Tibial nerve (tissue), 4 donors: ENCODE measurements at regions not wholly inside any gene's neighbourhood (a gene's known extent, or its start where the extent isn't known, plus 50 kb on each side); places are given as distances from the start of the nearest gene placed in this dataset.

ENCODE experiments used
- DNase-seq, 2 donors: peaks; one replicate each; pipeline ENCODE4 v3.0.0-alpha.2; 2019; ENCODE audit warnings: low spot score in 2 of 2
- H3K27ac ChIP-seq, 4 donors: fragments of 200-600 bp; sonication (generic) in 3 of 4; one replicate each; pipeline ENCODE4 v1.5.1; 2017 to 2019; ENCODE audit warnings: mild to moderate bottlenecking in 1 of 4
- H3K27me3 ChIP-seq, 2 donors: fragments of 200-600 bp; sonication (generic) in 1 of 2; one replicate each; pipeline versions ENCODE4 v1.5.1 to v1.6.0; 2017 to 2019
- H3K36me3 ChIP-seq, 3 donors: fragments of 200-600 bp; sonication (generic); one replicate each; pipeline ENCODE4 v1.5.1; 2018 to 2019
- H3K4me1 ChIP-seq, 4 donors: fragments of 200-600 bp; sonication (generic) in 3 of 4; one replicate each; pipeline ENCODE4 v1.5.1; 2017 to 2019
- H3K4me3 ChIP-seq, 4 donors: fragments of 200-600 bp; sonication (generic) in 3 of 4; one replicate each; pipeline ENCODE4 v1.5.1; 2017 to 2019; ENCODE audit warnings: mild to moderate bottlenecking in 1 of 4, moderate library complexity in 1 of 4
- H3K9me3 ChIP-seq, 4 donors: fragments of 200-600 bp; sonication (generic) in 3 of 4; one replicate each; pipeline ENCODE4 v1.5.1; 2017 to 2019
- CTCF ChIP-seq, 5 experiments: fragments of 200-600 bp in 3 of 5; fragments of 450-650 bp in 2 of 5; sonication (generic) in 3 of 5; IDR thresholded peaks; one replicate each; pipeline ENCODE4 v1.5.1; 2016 to 2019; ENCODE audit warnings: antibody characterized with exemption in 5 of 5, mild to moderate bottlenecking in 3 of 5, moderate library complexity in 2 of 5
- EP300 ChIP-seq, 2 donors: sonication (generic); formaldehyde crosslinking; IDR thresholded peaks; one replicate each; pipeline ENCODE4 v1.6.1; 2017; ENCODE audit warnings: antibody characterized with exemption in 2 of 2, mild to moderate bottlenecking in 1 of 2
- POLR2A ChIP-seq, 2 donors: fragments of 450-650 bp; IDR thresholded peaks; one replicate each; pipeline ENCODE4 v1.6.1; 2017; ENCODE audit warnings: antibody characterized with exemption in 2 of 2, mild to moderate bottlenecking in 2 of 2, moderate library complexity in 2 of 2
- WGBS, 2 donors: methylation state at CpG; one replicate each; pipeline ENCODE4 v1.1.5; 2018; 5-methylcytosine and 5-hydroxymethylcytosine counted together

- Histone ChIP-seq H3K36me3 (no peaks in the 10 kb centered on the region), H3K27me3 (no peaks in the 10 kb centered on the region), H3K4me3 (no peak overlapping the region), H3K9me3 (no peaks in the 10 kb centered on the region), H3K27ac (no peak overlapping the region), H3K4me1 (no peaks in the 10 kb centered on the region)
- TF ChIP-seq EP300 (IDR thresholded peaks at IDR 0.05) (no peak), CTCF (IDR thresholded peaks at IDR 0.05) (no peak), POLR2A (IDR thresholded peaks at IDR 0.05) (no peak)
- DNase-seq, result no peak
- 85 to 94% methylated on average over 2 of the region's 2 CpGs for WGBS, 2 donors
These were observed 1094.7 kb upstream of the SLC39A10 start for GRCh38 chr2:194562329-194562728.

GRCh38 chr2:194559964-194560363 is 1097.1 kb upstream of the SLC39A10 start:
- TF ChIP-seq POLR2A (IDR thresholded peaks at IDR 0.05) (no peak), EP300 (IDR thresholded peaks at IDR 0.05) (no peak), CTCF (IDR thresholded peaks at IDR 0.05) (no peak)
- no peaks in the 10 kb centered on the region for H3K27me3 ChIP-seq
- H3K4me3 ChIP-seq, result no peak overlapping the region
- no peaks in the 10 kb centered on the region for H3K36me3 ChIP-seq
- WGBS, 2 donors, result 93 to 94% methylated on average over 3 of the region's 3 CpGs
- H3K27ac ChIP-seq, result no peak overlapping the region
- no peaks in the 10 kb centered on the region for H3K4me1 ChIP-seq
- DNase-seq, result no peak
- H3K9me3 ChIP-seq, result no peaks in the 10 kb centered on the region

GRCh38 chr2:194559523-194559922 is 1097.5 kb upstream of the SLC39A10 start:
- WGBS, 2 donors, result 80 to 93% methylated on average over 5 of the region's 5 CpGs
- H3K36me3 ChIP-seq, result no peaks in the 10 kb centered on the region

GRCh38 chr2:194557993-194558392 is 1099.0 kb upstream of the SLC39A10 start:
- no peaks in the 10 kb centered on the region for H3K9me3 ChIP-seq
- H3K4me3 ChIP-seq, result no peak overlapping the region
- no peak for DNase-seq
- H3K27me3 ChIP-seq, result no peaks in the 10 kb centered on the region
- TF ChIP-seq POLR2A (IDR thresholded peaks at IDR 0.05) (no peak), CTCF (IDR thresholded peaks at IDR 0.05) (no peak), EP300 (IDR thresholded peaks at IDR 0.05) (no peak)
- no peaks in the 10 kb centered on the region for H3K4me1 ChIP-seq
- no peaks in the 10 kb centered on the region for H3K36me3 ChIP-seq
- 90 to 98% methylated on average over 1 of the region's 1 CpG for WGBS, 2 donors
- no peak overlapping the region for H3K27ac ChIP-seq

More at GRCh38 chr2:194559523-194559922, 1097.5 kb upstream of the SLC39A10 start:
- H3K4me1 ChIP-seq, result no peaks in the 10 kb centered on the region
- TF ChIP-seq EP300 (IDR thresholded peaks at IDR 0.05), result no peak
- no peak for TF ChIP-seq CTCF (IDR thresholded peaks at IDR 0.05)
- TF ChIP-seq POLR2A (IDR thresholded peaks at IDR 0.05), result no peak
- no peak for DNase-seq
- H3K9me3 ChIP-seq, result no peaks in the 10 kb centered on the region
- no peak overlapping the region for H3K27ac ChIP-seq
- H3K4me3 ChIP-seq, result no peak overlapping the region
- H3K27me3 ChIP-seq, result no peaks in the 10 kb centered on the region

GRCh38 chr2:194556629-194557028 is 1100.4 kb upstream of the SLC39A10 start:
- H3K4me1 ChIP-seq, result no peaks in the 10 kb centered on the region
- no peak for TF ChIP-seq POLR2A (IDR thresholded peaks at IDR 0.05)
- no peak for TF ChIP-seq EP300 (IDR thresholded peaks at IDR 0.05)
- no peak for TF ChIP-seq CTCF (IDR thresholded peaks at IDR 0.05)

More at GRCh38 chr2:194556629-194557028, 1100.4 kb upstream of the SLC39A10 start:
- no peak overlapping the region for H3K27ac ChIP-seq
- H3K4me3 ChIP-seq, result no peak overlapping the region
- DNase-seq, result no peak
- no peaks in the 10 kb centered on the region for H3K27me3 ChIP-seq
- 74 to 83% methylated on average over 3 of the region's 3 CpGs for WGBS, 2 donors
- no peaks in the 10 kb centered on the region for H3K9me3 ChIP-seq
- H3K36me3 ChIP-seq, result no peaks in the 10 kb centered on the region
